Activated CD8-positive, alpha-beta memory T cell treated with anti-CD3 and anti-CD28 coated beads for 1 hour (primary cell): ENCODE measurements at regions not wholly inside any gene's neighbourhood (a gene's known extent, or its start where the extent isn't known, plus 50 kb on each side); places are given as distances from the start of the nearest gene placed in this dataset.
"Not testable (repeated sequence)": the region's sequence is repeated elsewhere in the genome, so short reads cannot be mapped to it uniquely, and the experiment has no call there.

Experiments
- DNase-seq, 2 donors: peaks; one replicate each; pipeline ENCODE4 v3.0.0-alpha.2; 2020; ENCODE audit warnings: low read depth in 1 of 2; ENCODE audit errors: extremely low read depth in 1 of 2

DNA sequence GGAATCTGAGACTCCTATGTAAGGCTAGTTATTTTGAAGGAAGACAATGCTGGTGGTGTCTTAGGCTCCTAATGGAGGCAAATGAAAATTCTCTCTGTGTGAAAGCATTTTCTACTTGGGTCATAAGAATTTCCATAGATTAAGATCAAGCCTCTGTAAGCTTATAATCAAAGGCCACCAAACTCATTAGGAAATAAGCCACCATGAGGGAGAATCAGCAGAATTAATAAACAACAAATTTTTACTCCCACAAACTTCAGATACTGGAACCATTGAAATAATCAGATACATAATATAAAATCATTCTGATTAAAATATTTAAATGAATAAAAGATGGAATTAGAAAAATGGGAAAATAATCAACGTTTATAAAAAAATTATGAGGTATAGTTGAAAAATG is 178.7 kb downstream of the NPIPA8 start:
- DNase-seq, result not testable (repeated sequence)

DNA sequence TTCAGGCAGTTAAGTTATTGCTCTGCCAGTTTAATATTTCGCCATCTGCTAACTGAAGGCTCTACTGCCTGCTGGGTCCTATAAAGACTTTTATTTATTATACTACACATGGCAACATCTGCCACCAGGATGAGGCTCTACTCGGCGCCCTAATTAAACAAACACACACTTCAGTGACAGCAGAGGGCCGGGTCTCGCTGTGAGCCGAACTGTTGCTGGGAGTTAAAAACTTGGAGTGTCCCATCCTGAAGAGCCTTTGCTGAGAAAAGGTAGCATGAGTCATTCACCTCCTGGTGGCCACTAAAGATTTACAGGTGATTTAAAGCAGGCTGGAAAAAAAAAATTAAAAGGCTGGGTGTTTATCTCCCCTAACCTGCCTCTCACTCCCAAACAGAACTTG is 183.7 kb downstream of the NPIPA8 start:
- DNase-seq, result not testable (repeated sequence)

DNA sequence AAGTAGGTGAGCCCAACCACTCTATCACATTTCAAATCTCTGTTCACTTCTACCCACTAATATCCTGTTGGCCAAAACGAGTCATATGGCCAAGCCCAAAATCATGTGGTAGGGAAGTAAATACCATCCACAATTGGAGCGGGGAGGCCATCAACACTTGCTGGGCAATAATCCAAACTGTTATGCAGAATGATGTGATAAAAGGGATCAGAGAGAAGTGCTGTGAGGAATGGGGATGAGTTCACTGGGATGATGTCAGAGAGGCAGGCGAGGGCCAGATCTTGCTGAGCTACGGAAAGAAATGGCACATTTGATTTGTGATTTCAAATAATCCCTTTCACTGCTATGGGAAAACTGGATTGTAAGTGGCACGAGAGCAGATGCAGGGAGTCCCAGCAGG is 188.4 kb downstream of the NPIPA8 start:
- DNase-seq, result not testable (repeated sequence)

DNA sequence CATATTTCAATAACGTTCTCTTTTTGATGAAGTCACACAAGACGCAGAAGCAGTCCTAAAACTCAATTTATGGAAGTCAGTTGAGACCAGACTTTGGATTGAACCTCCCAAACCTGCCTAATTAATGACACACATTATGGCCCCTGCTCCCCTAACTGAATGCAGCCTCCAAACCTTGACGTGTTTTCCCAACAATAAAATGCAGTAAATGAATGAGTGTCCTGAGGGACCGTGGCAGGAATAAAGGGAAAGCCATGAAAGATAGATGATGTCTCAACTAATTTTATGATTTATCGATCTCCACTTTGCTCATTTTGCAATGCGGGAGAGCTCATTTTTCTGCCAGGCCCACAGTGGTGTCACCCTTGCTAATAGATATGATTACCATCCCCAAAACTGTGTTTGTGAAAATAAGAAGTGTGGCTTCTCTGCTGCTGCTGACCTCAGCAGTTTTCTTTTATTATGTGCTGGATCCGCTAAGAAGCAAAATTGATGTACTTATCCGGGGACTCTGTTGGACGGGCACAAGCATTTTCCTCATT is 189.9 kb downstream of the NPIPA8 start:
- DNase-seq, result not testable (repeated sequence)

DNA sequence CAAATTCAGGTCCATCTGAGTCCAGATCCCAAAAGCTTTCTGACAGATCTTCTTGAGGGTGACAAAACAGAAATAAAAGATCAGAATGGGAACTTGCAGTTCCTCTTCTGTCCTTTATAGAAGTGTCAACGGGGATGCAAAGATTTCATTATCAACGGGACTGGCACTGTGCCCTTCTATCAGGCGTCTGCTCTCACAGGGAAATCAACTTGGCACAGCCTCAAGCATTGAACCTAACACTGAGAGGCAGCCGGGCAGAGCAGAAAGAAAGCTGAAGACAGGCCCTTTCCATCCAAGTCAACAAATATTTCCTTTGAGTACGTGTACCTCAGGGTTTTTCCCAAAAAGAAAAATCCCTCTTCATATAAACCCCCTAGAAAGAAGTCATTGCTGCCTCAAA is 194.5 kb downstream of the NPIPA8 start:
- DNase-seq, result not testable (repeated sequence)

DNA sequence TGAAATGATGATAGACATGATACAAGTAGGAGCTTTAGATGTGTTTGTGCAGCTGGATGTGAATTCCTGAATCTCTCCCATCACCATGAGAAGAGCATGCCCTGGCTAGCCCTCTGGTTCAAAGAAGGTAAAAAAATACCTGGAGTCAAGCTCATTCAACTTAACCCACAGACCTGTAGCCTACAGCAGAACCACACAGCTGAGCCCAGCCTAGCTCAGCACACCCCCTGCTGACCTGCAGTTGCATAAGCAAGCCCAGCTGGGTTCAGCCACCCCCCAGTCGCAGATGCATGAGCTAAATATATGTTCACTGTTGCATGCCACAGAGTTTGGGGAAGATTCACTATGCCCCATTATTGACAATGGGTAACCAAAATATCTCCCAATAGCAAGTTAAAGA is 200.2 kb downstream of the NPIPA8 start:
- not testable (repeated sequence) for DNase-seq

DNA sequence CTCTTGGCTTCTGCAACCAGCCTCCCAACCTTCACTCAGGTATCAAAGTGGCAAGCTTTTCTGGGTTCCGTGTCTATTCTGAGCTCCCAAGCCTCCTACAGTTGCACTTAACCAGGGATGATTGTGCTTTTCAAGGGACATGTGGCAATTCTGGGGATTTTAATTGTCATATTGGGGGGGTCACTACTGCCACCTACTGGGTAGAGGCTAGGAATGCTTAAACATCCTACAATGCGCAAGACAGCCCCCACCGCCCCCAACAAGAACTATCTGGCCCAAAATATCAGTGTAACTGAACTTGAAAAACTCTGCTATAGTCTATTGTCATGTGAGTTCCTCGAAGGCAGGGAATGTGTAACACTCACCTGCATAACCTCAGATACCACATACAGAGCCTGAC is 201.5 kb downstream of the NPIPA8 start:
- not testable (repeated sequence) for DNase-seq

DNA sequence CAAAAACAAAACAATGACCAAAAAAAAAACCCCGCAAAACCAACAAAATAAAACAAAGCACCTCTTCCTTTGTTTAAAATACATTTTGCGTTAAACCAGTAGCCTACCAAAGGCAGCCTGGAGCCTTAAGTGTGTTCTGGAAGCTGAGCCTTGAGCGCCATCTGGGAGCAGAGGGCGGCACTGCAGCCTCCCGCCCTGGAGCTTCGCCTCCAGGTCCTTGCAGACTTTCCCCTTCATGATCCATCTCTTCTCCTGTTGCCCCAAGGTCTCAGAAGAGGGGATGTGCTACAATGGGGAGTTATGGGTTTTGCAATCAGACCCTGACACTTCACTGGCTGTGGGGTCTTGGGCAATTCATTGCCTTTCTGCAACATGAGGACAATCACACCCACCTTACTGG is 204.9 kb downstream of the NPIPA8 start:
- not testable (repeated sequence) for DNase-seq

DNA sequence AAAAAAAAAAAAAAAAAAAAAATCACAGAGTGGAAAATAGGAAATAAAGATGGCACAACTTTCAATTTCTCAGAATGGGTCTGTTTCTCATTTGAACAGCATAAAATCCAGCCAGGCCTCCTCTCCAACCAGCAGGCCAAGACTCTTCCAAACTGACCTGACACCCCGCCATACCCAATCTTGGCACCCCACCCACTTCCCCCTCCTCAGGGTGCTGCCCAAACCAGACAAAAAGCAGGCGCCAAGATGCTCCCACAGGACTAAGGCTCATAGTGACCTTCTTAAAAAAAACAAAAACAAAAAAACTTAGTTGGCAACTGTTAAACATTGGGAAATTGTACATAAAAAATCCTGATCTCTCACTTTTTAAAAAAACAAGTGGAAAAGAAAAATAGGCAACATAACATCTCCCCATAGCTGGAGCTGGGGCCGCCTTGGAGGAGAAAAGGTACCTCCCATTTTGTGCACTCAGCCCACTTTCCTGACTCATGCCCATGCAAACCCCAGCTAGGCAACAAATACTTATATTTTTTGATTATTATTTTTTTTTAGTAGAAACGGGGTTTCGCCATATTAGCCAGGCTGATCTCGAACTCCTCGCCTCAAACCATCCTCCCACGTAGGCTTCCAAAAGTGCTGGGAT is 205.9 kb downstream of the NPIPA8 start:
- not testable (repeated sequence) for DNase-seq

DNA sequence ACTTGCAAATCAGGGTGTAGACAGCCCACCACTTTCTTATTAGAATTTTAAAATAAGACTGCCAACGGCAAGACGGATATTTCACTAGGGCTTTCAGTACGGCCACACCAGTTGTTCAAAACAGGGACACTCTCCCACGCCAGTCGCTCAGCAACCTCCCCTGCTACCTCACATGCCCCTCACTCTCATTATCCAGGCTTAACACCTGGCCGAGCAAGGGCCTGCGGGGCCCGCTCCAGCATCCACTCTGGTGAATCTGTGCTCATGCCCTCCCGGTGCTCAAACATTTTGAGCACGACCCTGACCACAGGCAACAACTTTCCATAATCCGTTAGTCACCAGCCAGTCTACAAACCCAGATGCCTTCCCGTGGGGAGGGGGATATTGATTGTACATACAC is 209.5 kb downstream of the NPIPA8 start:
- DNase-seq, result not testable (repeated sequence)

DNA sequence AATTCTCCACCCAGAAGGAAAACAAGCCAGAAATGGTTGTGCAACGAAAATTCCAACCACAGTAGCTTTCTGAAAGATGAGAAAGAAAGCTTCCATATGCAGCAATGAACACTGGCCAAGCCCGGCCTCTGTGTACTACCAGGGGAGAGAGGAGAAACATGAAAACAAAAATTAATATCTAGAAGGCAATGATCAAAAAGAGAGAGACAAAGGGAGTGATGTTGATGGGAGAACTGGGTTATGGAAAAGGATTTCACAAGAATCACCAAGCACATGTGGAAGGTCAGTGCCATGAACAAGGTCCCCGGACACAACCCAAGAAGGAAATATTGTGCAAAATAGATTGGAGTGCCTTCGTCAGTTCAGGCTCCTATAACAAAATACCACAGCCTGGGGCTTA is 217.4 kb downstream of the NPIPA8 start:
- DNase-seq, result not testable (repeated sequence)

DNA sequence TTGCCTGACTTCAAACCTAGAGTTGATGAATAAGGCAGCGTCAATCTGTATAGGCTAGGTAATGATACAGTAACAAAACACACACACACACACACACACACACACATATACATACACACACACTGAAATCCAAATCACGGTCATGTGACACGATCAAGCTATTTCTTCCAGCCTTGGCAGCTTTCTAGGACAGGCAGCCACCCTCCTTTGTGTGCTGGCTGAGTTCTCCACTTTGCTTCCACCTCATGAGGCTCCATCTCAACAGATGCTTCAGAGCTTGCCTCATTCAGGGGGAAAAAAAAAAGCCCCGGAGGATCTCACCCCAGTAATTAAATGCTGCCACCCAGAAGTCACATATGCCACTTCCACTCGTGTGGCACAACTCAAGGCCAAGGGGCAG is 217.9 kb downstream of the NPIPA8 start:
- DNase-seq, result not testable (repeated sequence)

DNA sequence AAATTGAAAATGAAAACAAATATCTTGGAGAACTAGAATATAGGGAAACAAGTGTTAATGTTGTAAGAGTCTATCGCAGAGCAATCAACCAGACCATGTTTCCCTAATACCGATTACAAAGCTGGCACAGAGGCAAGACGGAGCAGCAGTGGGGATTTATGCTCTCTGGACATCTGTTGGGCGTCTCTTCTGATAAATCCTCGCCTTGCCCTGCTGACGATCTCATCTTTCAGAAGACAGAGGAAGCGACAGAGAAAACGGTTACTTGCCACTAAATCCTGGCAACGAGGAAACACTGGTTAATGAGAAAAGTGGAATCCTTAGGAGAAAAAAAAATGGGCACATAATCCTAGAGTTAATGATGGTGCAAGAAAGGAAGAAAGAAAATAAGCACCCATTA is 218.5 kb downstream of the NPIPA8 start:
- DNase-seq, result not testable (repeated sequence)

DNA sequence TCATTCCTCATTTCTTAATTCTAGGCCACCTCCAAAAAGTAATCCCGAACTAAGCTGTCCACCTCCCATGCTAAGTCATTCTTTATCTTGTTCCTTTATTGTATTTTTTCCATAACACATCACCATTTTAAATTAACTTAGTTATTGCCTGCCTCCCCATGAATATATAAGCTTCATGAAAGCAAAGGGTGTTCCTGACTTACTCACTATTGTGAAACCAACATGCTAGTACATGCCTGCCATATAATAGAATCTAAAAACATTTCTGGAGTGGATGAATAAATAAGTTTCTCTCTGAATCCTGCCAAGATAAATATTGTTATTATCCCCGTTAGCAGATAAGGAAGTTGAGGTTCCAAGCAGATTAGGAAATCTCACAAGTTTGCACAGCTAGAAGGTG is 232.1 kb downstream of the NPIPA8 start:
- DNase-seq, result not testable (repeated sequence)

DNA sequence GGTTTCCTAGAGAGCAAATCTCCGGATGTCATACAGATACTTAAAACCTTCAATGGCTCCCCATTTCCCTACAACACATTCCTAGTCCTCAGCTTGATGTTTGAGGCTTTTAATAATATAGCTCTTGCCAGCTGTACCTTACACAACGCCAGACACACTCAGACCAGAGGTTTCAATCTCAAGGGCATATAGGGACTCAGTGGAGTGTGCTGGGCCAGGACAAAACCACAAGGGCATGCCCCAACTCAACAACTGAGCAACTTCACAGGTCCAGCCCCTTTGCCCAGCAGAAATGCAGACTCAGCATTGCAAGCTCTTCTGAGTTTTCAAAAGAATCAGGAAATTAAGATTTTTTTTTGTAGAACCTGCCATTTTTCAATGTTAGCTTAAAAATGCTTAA is 235.5 kb downstream of the NPIPA8 start:
- DNase-seq, result not testable (repeated sequence)

DNA sequence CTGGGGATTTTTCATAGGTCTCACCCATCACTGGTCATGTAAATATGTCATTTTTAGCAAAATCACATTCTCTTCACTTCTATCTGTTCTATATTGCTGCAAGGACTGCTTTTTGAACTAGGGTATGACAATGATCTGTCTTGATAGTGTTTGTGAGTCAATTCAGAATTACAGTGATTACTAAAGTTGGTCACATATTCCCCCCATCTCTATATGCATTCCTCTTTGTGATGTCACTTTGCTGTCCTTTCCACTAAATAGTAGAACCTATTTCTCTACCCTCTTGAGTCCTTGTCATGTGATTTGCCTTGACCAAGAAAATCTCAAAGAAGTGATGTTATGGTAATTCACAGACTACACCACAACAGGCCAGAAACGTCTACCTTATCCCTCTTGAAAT is 243.9 kb downstream of the NPIPA8 start:
- DNase-seq, result not testable (repeated sequence)

DNA sequence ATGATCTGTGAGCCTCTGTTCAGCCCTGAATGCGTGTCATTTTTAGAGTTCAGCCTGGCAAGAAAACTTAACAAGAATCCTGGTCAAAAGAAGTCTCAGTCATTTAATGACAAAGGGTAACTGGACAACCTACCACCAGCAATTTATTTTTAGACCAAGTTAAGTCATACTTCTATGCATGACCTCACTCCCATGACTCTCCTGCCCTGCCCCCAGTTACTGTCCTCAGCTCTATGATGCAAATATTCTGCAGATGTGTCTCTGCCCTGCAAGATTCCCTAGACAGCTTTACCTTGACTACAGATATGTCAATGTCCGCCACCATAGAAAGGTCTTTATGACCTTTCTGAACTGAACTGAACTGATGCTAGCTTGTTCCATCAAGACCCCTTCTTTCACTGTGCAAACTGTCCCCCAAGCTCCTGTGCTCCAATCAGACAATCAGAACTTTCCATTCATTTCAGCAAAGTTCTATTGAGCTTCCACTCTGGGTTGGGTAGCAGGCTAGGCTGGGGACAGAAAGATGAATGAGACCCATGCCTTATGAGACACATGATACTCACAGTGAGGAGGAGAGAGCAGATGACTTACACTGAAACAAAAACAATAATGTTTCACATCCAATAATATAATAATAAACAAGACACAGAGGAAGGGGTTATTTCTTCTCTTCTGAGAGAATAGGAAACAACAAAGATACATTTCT is 255.7 kb downstream of the NPIPA8 start:
- not testable (repeated sequence) for DNase-seq

DNA sequence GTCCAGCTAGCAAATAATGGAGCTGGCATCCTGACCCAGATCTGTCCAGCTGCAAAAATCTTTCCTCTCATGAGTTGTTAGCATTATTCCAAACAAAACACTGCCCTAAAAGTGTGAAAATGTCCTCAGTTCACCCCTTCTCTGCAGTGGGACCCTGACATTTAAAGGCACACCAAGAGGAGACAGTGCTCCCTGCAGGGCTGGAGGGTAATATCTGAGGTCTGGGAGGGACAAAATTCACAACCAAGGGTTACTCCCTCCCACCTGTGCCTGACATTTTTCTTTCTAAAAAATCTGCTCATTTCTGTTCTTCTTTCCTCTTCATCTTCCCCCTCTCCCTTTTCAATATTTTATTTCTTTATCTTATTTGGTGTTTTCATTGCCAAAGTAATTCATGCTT is 258.6 kb downstream of the NPIPA8 start:
- not testable (repeated sequence) for DNase-seq

DNA sequence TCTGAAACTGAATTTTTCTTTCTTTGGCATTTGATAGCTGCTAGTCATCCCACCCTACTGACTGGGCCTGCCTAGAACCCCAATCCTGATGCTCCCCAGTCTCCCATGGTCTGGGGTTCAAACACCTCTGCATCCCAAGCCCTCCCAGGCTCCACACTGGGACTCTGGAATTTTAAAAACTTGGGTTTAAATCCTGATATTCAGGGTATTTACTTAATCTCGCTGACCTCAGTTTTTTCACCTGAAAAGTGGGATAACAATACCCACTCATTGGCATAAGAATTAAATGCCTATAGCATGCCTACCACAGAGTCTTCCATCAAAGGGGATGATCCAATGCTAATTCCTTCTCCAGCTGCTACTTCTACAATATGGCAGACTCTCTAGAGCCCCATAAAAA is 264.4 kb downstream of the NPIPA8 start:
- no peak for DNase-seq

DNA sequence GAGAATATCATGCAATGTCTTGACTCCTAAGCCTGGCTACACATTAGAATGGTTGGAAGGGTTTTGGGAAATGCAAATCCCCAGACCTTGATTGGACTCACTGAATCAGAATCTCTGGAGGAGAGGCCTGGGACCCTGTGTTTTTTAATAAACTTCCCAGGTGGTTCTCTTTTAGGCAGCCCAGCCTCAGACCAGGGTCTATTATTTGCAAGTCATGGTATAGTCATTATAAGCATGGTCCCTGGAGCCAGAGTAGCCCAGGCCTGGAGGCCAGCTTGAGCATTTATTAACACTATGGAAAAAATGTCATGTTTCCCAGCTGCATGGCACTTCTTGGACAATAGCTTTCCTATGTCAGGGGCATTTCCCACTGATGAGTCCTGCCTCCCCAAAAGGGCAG is 266.9 kb downstream of the NPIPA8 start:
- DNase-seq, result no peak

DNA sequence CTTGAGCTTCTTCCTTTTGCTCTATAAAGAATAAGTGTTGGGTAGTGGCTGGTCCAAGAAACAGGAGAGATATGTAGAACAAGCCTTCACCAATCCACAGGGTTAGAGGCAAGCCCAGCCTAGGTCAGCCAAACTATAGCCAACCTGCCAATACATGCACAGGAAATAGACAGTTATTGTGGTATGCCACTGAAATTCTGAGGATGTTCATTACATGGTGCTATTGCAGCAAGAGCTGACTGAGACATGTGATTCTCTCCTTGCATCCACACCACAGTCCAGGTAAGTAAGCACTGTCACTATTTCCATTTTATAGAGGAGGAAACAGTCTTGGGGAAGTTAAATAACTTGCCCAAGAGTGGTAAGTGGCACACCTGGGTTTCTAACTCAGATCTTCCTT is 268.1 kb downstream of the NPIPA8 start:
- no peak for DNase-seq

DNA sequence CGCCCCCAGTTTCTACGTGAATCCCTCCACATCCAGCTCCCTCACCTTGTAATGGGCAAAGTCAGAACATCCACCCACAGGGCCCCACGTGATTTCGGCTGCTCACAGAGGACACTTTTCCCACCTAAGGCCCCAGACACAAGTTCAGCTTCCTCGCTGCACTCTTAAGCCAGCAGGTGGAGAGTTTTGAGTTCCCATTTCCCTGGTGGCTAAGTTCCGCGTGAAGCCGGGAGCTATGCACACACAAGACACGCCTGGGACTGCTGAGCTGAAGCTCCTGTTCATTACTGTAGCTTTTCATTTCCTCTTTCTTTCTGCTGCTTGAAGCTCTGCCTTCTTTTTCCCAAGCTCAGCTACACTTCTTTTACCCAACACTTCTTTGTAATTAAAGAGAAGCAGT is 273.8 kb downstream of the NPIPA8 start:
- no peak for DNase-seq
